Stimulated activated CD8-positive, alpha-beta memory T cell treated with anti-CD3 and anti-CD28 coated beads, Interleukin-4, amount 100 ng/mL, for 1 hour (primary cell): ENCODE measurements at regions not wholly inside any gene's neighbourhood (a gene's known extent, or its start where the extent isn't known, plus 50 kb on each side); places are given as distances from the start of the nearest gene placed in this dataset.

Experiments used
- DNase-seq, 2 donors: peaks; one replicate each; pipeline ENCODE4 v3.0.0-alpha.2; 2020; ENCODE audit warnings: low read depth in 2 of 2, low spot score in 1 of 2

- DNase-seq, result no peak
Measured at GRCh38 chr13:59464926-59465325, 698.8 kb downstream of the DIAPH3 start.

GRCh38 chr13:59468396-59468795, 695.3 kb downstream of the DIAPH3 start:
- no peak for DNase-seq

GRCh38 chr13:59471106-59471505, 692.6 kb downstream of the DIAPH3 start:
- no peak for DNase-seq

GRCh38 chr13:59472134-59472533, 691.6 kb downstream of the DIAPH3 start:
- no peak for DNase-seq

- no peak for DNase-seq
Measured at GRCh38 chr13:59474696-59475095, 689.0 kb downstream of the DIAPH3 start.

- no peak for DNase-seq
Measured at GRCh38 chr13:59475911-59476310, 687.8 kb downstream of the DIAPH3 start.

- no peak for DNase-seq
Measured at GRCh38 chr13:59476366-59476765, 687.4 kb downstream of the DIAPH3 start.

- DNase-seq, result no peak
Measured at GRCh38 chr13:59477011-59477410, 686.7 kb downstream of the DIAPH3 start.

- DNase-seq, result no peak
Measured at GRCh38 chr13:59478908-59479307, 684.8 kb downstream of the DIAPH3 start.

- DNase-seq, result no peak
Measured at GRCh38 chr13:59479629-59480028, 684.1 kb downstream of the DIAPH3 start.

GRCh38 chr13:59480396-59481259, 683.1 kb downstream of the DIAPH3 start:
- no peak for DNase-seq

- no peak for DNase-seq
Measured at GRCh38 chr13:59483501-59484145, 680.1 kb downstream of the DIAPH3 start.

- DNase-seq, result no peak
Measured at GRCh38 chr13:59487883-59488282, 675.8 kb downstream of the DIAPH3 start.

- DNase-seq, result no peak
Measured at GRCh38 chr13:59488436-59488835, 675.3 kb downstream of the DIAPH3 start.

- no peak for DNase-seq
Measured at GRCh38 chr13:59490651-59491050, 673.1 kb downstream of the DIAPH3 start.

GRCh38 chr13:59492030-59492636, 671.6 kb downstream of the DIAPH3 start:
- no peak for DNase-seq

- no peak for DNase-seq
Measured at GRCh38 chr13:59493436-59493965, 670.2 kb downstream of the DIAPH3 start.

GRCh38 chr13:59494151-59494550, 669.6 kb downstream of the DIAPH3 start:
- no peak for DNase-seq

- DNase-seq, result no peak
Measured at GRCh38 chr13:59494560-59494970, 669.2 kb downstream of the DIAPH3 start.

GRCh38 chr13:59495299-59495698, 668.4 kb downstream of the DIAPH3 start:
- DNase-seq, result no peak

GRCh38 chr13:59495936-59496512, 667.7 kb downstream of the DIAPH3 start:
- DNase-seq, result no peak
